ENCODE measurements at regions not wholly inside any gene's neighbourhood (a gene's known extent, or its start where the extent isn't known, plus 50 kb on each side); places are given as distances from the start of the nearest gene placed in this dataset.

DNA sequence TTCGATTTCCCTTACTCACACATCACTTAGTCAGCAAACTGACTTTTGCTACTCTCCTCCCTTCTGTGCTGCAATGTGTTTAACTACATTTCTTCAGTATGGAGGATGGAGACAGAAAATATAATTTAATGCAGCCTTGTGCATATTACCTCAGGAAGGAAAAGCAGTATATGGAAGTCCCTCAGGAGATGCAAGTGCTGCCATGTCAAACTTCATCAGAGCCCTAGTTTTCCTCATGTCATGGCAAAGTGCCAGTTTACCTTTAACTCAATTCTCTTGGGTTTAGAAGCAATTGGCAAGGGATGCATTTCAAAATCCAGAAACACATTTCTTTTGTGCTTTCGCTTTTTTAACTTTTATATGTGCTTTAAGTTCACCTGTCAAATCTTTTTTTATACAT is 365.4 kb downstream of the ISL1 start:
- TF ChIP-seq, protein P1, sequence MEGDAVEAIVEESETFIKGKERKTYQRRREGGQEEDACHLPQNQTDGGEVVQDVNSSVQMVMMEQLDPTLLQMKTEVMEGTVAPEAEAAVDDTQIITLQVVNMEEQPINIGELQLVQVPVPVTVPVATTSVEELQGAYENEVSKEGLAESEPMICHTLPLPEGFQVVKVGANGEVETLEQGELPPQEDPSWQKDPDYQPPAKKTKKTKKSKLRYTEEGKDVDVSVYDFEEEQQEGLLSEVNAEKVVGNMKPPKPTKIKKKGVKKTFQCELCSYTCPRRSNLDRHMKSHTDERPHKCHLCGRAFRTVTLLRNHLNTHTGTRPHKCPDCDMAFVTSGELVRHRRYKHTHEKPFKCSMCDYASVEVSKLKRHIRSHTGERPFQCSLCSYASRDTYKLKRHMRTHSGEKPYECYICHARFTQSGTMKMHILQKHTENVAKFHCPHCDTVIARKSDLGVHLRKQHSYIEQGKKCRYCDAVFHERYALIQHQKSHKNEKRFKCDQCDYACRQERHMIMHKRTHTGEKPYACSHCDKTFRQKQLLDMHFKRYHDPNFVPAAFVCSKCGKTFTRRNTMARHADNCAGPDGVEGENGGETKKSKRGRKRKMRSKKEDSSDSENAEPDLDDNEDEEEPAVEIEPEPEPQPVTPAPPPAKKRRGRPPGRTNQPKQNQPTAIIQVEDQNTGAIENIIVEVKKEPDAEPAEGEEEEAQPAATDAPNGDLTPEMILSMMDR (IDR thresholded peaks at IDR 0.05; ENCODE audit: poor library complexity, severe bottlenecking): no peak
- TF ChIP-seq EP300 (conservative IDR thresholded peaks at IDR 0.05; ENCODE audit: poor library complexity, severe bottlenecking) (peak; percentile 71), TAF1 (IDR thresholded peaks at IDR 0.05; ENCODE audit: low read depth) (no peak)

Measured in neural cell (in vitro differentiated cells).